IMR-90 (cell line): ENCODE measurements at regions not wholly inside any gene's neighbourhood (a gene's known extent, or its start where the extent isn't known, plus 50 kb on each side); places are given as distances from the start of the nearest gene placed in this dataset.

ENCODE experiments used
- CEBPB ChIP-seq: IDR thresholded peaks from 2 replicates; pipeline ENCODE4 v1.6.1; 2012; ENCODE audit warnings: low read depth, low read length, improper control_type of control experiment
- FOS ChIP-seq: fragments of 150-350 bp; IDR thresholded peaks from 2 replicates; pipeline ENCODE4 v1.6.1; 2016; ENCODE audit warnings: low read depth, low read length
- MAFK ChIP-seq: IDR thresholded peaks from 2 replicates; pipeline ENCODE4 v1.6.1; 2012; ENCODE audit warnings: low read depth, low read length, improper control_type of control experiment
- MAZ ChIP-seq: IDR thresholded peaks from 2 replicates; pipeline ENCODE4 v1.6.1; 2012; ENCODE audit warnings: low read depth, mild to moderate bottlenecking, low read length, improper control_type of control experiment, moderate library complexity, borderline replicate concordance
- MXI1 ChIP-seq: IDR thresholded peaks from 2 replicates; pipeline ENCODE4 v1.6.1; 2012; ENCODE audit warnings: low read depth, mild to moderate bottlenecking, low read length, moderate library complexity, borderline replicate concordance
- NFE2L2 ChIP-seq: fragments of 150-350 bp; IDR thresholded peaks from 2 replicates; pipeline ENCODE4 v1.6.1; 2016; ENCODE audit warnings: low read depth, mild to moderate bottlenecking, low read length
- POLR2A ChIP-seq: IDR thresholded peaks from 2 replicates; pipeline ENCODE4 v1.6.1; 2012; ENCODE audit warnings: mild to moderate bottlenecking, low read depth, low read length
- RAD21 ChIP-seq: IDR thresholded peaks from 2 replicates; pipeline ENCODE4 v1.6.1; 2012; ENCODE audit warnings: low read length, improper control_type of control experiment
- RCOR1 ChIP-seq: IDR thresholded peaks from 2 replicates; pipeline ENCODE4 v1.6.1; 2012; ENCODE audit warnings: mild to moderate bottlenecking, low read length, improper control_type of control experiment; ENCODE audit not compliant: insufficient replicate concordance
- RFX5 ChIP-seq: IDR thresholded peaks from 2 replicates; pipeline ENCODE4 v1.8.0; 2012; ENCODE audit warnings: low read depth, mild to moderate bottlenecking, low read length, moderate library complexity
- SMC3 ChIP-seq: fragments of 150-350 bp; IDR thresholded peaks from 2 replicates; pipeline ENCODE4 v1.6.1; 2016; ENCODE audit warnings: low read depth, mild to moderate bottlenecking, antibody characterized with exemption, low read length, moderate library complexity
- TF ChIP-seq, protein P1 (sequence below): conservative IDR thresholded peaks from 2 replicates; pipeline ENCODE4 v1.5.1; 2012; ENCODE audit warnings: mild to moderate bottlenecking, low read depth, low read length, improper control_type of control experiment
- TF ChIP-seq, protein P2 (sequence below): fragments of 150-350 bp; IDR thresholded peaks from 2 replicates; pipeline ENCODE4 v1.6.1; 2016; ENCODE audit warnings: low read depth, mild to moderate bottlenecking, low read length, moderate library complexity, borderline replicate concordance
- TF ChIP-seq, protein P3 (sequence below): fragments of 150-350 bp; IDR thresholded peaks from 2 replicates; pipeline ENCODE4 v1.6.1; 2017; ENCODE audit warnings: mild to moderate bottlenecking, antibody characterized with exemption, low read length, low read depth

DNA sequence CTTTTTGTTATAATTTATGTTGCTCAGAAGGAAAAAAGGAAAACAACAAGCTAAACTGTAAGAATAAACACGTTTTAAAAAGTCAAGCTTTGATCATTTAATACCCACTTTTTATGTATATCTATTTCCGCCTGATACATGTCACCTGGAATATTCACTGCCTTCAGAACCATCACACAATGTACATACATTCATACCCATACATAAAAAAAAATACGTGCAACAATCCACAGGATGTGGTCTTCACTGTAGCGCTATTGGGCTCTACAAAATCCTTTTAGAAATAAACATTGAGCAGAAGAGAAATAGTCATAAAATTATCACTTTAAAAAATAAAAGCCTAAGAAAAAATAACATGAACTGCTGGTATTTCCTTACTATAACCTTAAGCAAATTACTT lies 1078.9 kb upstream of the LRRTM3 start:
- TF ChIP-seq POLR2A: no peak
- TF ChIP-seq, protein P1, sequence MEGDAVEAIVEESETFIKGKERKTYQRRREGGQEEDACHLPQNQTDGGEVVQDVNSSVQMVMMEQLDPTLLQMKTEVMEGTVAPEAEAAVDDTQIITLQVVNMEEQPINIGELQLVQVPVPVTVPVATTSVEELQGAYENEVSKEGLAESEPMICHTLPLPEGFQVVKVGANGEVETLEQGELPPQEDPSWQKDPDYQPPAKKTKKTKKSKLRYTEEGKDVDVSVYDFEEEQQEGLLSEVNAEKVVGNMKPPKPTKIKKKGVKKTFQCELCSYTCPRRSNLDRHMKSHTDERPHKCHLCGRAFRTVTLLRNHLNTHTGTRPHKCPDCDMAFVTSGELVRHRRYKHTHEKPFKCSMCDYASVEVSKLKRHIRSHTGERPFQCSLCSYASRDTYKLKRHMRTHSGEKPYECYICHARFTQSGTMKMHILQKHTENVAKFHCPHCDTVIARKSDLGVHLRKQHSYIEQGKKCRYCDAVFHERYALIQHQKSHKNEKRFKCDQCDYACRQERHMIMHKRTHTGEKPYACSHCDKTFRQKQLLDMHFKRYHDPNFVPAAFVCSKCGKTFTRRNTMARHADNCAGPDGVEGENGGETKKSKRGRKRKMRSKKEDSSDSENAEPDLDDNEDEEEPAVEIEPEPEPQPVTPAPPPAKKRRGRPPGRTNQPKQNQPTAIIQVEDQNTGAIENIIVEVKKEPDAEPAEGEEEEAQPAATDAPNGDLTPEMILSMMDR: no peak
- no peak for TF ChIP-seq RAD21
- TF ChIP-seq, protein P2, sequence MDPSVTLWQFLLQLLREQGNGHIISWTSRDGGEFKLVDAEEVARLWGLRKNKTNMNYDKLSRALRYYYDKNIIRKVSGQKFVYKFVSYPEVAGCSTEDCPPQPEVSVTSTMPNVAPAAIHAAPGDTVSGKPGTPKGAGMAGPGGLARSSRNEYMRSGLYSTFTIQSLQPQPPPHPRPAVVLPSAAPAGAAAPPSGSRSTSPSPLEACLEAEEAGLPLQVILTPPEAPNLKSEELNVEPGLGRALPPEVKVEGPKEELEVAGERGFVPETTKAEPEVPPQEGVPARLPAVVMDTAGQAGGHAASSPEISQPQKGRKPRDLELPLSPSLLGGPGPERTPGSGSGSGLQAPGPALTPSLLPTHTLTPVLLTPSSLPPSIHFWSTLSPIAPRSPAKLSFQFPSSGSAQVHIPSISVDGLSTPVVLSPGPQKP: no peak
- no peak for TF ChIP-seq RCOR1
- no peak for TF ChIP-seq MXI1
- TF ChIP-seq SMC3: no peak
- TF ChIP-seq RFX5: no peak
- no peak for TF ChIP-seq CEBPB
- TF ChIP-seq, protein P3, sequence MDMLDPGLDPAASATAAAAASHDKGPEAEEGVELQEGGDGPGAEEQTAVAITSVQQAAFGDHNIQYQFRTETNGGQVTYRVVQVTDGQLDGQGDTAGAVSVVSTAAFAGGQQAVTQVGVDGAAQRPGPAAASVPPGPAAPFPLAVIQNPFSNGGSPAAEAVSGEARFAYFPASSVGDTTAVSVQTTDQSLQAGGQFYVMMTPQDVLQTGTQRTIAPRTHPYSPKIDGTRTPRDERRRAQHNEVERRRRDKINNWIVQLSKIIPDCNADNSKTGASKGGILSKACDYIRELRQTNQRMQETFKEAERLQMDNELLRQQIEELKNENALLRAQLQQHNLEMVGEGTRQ: no peak
- TF ChIP-seq MAZ: no peak
- TF ChIP-seq MAFK: no peak
- no peak for TF ChIP-seq NFE2L2
- no peak for TF ChIP-seq FOS
